NCI-H1436 treated with DMSO at 0.1 percent for 48 hours (cell line): ENCODE measurements at regions not wholly inside any gene's neighbourhood (a gene's known extent, or its start where the extent isn't known, plus 50 kb on each side); places are given as distances from the start of the nearest gene placed in this dataset.
"Not testable (repeated sequence)": the region's sequence is repeated elsewhere in the genome, so short reads cannot be mapped to it uniquely, and the experiment has no call there.

Source experiments
- DNase-seq: peaks from one replicate; lab custom pipeline; 2025; lab: John Stamatoyannopoulos, UW

DNA sequence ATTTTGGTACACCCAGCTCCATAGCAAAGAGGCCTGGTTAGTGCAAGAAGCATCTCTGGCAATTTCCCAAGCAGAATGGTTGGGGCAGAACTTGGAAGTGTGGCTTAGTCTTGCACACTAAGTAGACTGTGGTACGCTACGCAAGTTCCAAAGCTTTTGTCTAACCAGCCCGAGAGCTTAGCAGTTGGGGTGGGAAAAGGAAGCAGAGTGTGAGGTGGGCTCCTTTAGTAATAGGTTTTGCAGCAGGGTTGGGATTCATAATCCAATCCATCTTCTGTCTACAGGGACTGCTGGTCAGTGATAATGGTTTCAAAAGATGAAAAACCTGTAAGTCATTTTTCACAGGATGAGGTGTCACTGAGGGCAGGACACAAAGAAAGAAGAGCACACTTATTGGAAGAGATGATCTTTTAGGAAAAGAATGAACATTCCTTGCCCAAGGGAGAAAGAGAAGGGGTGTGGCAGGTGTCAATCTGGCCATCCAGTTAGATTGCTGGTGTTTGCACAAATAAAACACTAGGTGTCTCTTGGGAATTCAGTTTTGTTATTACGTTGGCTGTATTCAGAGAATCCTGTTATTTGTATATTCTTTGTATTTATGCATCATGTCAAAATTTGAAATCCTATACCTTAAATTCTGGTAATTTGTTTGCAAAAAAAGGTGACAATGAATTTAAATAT, 244.3 kb downstream of the GPAT3 start:
- no peak for DNase-seq

DNA sequence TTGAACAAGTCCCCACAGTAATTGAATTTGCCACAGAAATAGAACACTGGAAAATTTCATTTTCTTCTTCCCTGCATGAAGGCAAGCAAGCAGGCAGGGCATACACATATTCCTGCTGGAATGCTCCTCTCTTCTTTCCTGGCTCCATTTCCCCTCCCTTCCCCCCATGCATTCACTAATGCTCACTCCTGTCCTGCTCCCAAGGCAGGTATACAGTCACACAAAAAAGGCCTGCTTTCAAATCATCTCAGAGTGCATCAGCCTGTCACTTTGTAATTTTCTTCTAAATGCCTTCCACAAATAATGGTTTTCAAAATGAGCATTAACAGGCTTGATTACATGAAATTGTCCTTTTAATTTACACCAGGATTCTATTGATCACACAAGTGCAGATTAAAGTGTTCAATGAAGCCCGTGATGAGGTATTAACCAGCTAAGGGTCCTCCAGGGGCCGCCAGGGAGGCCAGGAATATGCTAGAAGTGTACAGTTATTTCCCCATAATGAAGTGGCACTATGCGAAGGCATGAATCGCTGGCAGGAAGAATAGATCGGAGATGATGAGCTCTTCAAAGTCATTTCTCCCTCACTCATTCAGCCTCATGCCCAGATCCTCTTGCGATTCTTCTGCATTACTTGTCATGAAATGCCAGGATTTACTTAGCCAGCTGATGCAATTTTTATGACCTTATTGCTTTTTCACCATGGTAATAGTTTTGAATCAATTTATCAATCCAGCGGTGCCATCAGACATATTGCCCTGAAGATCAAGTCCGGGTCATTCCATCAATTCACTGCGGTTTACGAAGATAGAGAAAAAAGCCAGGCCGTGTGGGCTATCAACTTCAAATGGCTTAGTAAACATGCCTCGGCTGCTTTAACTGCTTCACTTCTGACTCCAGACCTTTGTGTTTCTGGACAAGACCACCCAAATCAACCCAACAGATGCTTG, 243.5 kb downstream of the GPAT3 start:
- DNase-seq, result no peak

DNA sequence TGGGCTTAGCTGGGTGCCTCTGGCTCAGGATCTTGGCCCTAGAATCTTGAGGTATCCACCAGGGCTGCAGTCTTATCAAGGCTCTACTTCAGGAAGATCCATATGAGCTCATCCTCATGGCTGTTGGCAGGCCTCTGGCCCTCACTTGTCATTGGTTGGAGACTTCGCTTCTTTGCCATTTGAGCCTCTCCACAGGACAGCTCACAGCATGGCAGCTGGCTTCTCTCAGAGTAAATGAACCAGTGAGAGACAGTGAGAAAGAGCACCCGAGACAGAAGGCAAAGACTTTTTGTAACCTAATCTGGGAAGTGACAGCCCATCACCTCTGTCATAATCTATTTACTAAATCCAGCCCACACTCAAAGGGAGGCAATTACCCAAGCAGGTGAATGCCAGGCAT, 236.8 kb downstream of the GPAT3 start:
- no peak for DNase-seq

DNA sequence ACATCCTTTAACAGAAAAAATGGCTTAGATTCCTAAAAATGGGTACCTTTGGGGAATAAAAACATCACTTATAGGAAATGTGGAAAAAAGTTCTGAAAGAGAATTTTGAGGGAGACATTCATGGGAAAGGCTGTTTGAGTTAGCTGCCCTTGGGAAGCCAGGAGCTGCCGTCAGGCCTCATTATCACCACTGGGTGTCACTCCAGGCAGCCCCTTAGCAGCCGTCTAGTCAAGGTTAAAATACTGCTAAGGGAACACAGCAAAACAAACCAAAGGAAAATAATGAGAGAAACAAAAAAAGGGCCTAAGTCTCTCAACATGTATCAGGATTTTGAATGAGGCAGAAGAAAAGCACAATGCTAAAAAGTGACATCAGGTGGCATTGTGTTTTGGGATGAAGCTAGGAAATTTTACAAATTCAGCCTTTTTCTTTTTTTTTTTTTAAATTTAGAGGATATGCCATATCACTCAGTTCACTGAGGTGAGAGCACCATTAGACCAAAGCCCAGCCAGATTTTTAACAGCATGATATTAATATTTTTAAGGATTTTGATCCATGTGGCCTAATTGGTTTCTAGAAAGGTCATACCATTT, 235.3 kb downstream of the GPAT3 start:
- peak; percentile 2 for DNase-seq

DNA sequence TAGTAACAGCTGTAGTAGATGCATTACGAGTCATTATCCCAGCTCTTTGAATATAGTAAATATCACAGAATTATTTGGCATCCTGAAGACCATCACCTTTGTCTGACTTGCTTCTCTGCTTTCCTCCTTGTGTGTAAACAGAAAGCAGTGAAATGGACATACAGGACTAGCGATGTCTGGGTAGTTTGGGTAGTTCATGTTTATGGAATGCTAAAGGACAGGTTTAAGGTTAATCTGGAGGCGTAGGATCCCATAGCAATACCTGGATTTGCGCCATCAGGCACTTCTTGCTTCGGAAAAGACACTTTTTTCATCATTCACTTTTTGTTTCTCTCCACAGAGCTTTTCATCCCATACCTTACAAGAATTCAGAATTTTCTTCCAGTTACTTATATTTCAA, 232.2 kb downstream of the GPAT3 start:
- DNase-seq, result no peak

DNA sequence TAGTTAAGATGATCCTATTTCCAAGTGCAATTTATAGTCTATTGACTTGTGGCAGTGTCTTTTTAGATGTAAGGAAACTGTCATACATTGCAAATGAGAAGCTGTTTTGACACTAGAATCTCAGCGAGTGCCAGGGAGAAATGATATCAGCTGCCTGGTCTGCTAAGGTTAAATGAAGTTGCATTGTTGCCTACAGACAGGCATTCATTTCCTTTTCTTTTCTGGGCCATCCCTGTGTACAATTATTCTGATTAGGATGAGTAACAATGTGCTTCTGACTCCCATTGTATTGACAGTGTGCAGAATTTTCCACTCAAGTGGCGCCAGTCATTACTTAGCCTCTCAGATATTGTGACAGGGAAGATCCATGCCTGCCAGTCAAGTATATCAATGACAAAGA, 231.2 kb downstream of the GPAT3 start:
- DNase-seq, result no peak

DNA sequence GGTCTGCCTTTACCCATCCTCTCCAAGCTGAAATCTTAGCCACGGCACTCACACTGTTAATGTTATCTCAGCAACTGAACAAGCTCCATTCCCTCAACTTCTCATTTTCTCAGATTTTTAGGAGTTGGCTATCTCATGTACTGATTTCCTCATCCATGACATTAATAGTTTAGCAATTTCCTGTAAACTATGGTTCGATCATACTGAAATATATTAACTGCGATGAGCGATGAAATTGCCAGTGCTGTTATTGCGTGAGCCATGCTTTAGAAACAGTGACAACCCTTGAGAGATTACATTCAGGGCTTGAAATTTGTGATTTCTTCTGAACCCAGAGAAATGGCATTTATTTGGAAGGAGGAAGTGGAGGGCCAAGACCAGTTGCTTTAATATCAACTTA, 223.7 kb downstream of the GPAT3 start:
- DNase-seq, result no peak

DNA sequence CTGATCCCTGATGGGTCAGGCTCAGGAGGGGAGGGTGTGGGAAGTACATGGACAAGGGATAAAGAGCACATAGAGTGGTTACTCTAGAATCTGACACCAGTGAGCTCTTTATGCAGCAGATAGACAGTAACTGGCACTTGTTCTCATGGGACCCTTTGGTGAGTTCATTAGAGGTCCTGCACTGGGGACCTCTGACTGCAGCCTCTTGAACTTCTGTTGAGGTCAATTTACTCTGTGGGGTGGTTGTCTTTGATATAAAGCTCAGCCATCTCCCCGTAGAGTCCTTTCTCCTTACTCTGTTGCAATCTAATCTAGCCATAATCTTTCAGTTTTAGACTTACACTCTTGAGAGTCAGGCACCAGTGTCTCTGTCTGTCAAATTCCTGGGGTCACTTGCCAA, 222.4 kb downstream of the GPAT3 start:
- no peak for DNase-seq

DNA sequence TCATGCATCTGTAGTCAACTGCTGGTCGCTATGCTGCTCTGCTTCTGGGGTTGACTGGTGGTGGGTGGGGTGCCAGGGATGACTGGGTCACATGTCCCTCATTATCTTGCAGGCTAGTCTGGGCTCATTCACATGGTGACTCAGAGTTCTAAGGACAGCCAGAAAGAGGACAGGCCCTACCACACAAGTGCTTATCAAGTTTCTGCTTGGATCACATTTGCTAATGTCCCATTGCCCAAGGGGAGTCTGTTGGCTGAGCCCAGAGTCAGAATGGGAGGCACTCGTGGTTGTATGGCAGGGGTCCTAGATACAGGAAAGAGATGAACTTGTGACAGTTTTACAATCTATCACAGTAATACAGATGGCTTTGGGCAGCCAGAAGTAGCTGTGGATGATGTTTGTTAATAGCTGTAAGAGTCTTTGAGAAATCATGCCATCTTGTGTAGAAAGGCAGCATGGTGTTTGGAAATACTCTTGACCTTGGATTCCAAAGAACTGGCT, 221.3 kb downstream of the GPAT3 start:
- DNase-seq, result no peak

DNA sequence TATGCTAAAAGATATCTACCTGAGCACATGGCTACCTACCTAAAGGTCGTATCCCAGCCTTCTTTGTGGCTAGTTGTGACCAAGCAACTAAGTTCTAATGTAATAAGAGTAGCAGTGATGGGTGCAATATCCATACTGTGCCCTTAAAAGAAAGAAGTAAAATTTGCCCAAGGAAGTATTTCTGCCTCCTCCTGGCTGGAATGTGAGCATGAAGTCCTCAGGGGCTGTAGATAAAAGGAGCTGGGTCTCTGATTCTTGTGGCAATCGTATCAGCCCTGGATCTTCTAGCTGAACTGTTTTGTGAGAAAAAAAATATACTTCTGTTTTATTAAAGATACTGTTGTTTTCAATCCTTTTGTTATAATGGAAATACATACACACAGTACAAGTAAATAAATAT, 217.4 kb downstream of the GPAT3 start:
- no peak for DNase-seq

DNA sequence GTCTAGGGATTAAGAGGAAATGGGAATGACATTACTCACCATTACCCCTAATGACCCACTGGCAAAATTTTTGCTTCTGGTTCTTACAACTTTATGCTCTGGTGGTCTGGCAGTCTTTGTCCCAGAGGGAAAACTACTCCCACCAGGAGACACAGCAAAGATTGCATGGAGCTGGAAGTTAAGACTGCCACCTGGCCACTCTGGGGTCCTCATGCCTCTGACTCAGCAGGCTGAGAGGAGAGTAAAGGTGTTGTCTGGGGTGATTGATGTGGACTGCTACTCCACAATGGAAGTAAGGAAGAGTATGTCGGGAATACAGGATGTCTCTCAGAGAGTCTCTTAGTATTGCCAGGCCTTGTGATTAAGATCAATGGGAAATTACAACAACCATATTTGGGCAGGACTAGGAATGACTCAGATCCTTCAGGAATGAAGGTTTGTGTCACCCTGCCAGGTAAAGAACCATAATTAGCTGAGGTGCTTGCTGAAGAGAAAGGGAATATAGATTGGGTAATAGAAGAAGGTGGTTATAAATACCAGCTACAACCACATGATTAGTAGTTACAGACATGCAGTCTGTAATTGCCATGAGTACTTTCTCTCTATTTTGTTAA, 215.5 kb downstream of the GPAT3 start:
- DNase-seq, result no peak

DNA sequence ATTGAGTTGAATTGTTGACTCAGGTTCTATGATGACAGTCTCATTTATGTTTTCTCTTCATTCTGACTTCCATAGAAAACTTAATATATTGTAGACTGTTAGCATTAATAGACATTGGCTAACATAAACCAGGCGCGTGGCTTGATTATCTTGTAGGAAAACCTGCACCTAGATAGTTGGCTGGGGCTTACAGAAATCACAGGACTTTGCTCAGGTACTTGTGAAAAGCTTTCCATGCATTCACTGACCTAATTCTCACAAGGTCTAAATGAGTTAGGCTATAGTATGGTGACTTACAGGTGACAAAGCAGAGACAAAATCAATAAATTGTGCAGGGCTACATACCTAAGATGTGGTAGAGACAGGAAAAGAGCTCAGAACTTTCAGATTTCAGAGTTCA, 212.8 kb downstream of the GPAT3 start:
- DNase-seq, result no peak

DNA sequence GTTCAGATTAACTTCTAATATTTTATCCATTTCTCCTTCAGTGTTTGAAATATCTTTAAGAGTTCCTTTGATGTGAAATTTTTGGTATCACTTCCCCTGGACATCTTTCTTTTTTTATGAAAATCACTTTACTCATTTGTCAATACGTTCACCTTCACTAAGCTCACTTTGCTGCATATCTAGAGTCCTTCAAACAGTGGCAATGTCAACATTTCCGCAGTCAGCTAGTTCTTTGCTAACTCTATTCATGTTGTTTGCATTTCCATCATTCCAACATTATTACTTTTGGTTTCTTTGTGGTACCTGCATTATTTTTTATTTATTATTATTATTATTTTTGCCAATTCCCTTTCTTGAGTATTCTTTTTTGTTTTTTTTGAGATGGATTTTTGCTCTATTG, 203.0 kb downstream of the GPAT3 start:
- DNase-seq, result no peak

DNA sequence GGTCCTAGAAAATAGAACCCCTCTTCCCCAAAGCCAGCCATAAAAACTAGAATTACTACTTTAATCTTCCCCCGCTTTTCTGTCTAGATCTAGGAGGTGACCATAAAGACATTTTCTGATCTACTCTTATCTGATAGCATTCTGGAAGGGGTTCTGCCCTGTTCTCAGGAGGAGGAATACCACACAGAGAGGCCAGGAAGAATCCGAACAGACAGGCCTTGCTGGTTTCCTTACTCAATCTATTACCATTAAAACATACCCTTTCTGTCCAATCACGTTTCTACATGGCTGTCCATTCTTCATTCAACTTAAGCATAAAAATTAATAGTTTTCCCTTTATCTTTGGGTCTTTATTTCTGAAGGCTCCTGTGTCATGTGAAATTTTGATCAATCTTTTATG, 198.7 kb downstream of the GPAT3 start:
- DNase-seq, result no peak

DNA sequence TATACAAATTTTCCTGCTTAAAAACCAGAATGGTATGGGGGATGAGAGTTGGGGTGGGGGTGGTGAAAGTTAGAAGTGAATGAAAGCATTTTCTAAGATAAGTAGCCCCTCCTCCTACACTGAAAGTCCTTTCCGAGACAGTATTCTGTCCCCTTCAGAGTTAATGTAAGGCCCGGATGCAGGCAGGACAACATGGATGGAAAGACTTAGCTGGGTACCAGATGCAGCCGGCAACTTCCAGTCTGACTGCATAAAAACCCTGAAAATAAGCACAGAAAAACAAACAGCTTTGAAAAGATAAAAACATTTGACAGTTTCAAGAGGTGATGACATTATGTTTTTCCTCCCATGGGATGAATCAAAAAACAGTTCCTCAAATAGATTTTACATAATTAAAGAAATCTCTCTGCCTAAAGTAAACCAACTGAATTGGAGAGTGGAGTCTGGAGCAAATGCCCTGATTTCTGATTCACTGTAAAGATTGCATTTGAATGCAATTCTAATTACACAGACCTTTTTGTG, 196.3 kb downstream of the GPAT3 start:
- no peak for DNase-seq

DNA sequence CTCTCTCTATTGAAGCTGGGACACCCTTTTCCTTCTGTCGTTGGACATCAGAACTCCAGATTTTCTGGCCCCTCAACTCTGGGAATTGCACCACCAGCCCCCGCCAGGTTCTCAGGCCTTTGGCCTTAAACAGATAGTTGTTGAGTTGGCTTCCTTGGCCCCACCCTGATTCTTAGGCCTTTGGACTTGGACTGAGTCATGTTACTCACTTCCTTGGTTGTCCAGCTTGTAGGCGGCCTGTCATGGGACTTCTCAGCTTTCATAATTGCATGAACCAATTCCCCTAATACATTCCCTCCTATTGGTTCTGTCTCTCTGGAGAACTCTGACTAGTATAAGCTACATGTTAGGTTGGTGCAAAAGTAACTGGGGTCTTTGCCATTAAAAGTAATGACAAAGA, 195.7 kb downstream of the GPAT3 start:
- DNase-seq, result no peak

DNA sequence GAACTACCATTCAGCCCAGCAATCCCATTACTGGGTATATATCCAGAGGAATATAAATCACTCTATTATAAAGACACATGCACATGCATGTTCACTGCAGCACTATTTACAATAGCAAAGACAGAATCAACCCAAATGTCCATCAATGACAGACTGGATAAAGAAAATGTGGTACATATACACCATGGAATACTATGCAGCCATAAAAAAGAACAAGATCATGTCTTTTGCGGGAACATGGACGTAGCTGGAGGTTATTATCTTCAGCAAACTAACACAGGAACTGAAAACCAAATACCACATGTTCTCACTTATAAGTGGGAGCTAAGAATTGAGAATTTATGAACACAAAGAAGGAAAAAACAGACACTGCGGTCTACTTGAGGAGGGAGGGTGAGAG, 195.1 kb downstream of the GPAT3 start:
- DNase-seq, result not testable (repeated sequence)

DNA sequence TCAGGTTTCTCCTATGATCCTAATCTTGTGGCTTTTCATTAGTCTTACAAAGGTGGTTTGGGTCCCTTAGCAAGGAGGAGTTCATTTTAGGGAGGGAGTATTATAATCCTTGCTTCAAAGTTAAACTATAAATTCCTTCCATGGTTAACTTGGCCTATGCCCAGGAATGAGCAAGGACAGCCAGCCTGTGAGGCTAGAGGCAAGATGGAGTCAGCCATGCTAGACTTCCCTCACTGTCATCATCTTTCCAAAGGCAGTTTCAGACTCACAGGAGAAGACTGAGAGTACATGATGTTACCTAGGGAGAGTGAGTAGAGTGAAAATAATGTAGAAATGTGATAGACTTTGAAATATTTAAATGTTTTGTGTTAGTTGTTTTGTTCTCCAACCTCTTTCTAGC, 192.3 kb downstream of the GPAT3 start:
- DNase-seq, result no peak

DNA sequence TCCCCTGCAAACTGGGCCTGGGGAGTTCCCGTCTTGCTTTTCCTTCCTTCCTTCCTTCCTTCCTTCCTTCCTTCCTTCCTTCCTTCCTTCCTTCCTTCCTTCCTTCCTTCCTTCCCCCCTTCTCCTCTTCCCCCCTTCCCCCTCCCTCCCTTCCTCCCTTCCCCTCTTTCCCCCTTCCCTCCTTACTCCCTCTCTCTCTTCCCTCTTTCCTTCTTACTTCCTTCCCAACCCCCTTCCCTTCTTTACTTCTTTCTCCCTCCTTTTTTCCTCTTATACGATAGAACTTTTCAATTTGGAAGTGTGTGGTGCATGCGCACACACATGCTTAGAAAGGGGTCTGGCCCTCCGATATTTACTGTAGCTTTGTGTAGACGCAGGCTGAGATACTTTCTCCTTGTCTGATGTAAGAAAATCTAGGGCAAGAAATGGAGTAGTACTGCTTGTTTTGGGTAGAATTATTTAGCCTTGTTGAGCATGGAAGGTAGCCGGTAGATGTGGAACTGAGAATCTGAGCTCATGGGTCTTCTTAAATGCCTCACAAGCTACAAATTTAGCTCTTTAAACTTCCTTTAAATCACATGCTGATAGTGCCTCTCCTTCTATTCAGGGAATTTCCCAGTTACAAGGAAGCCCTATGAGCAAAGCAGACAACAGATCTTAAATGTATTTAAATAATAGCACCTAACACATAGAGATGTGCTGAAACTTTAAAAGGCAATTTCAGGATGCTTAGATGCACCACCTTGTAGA, 189.6 kb downstream of the GPAT3 start:
- no peak for DNase-seq

DNA sequence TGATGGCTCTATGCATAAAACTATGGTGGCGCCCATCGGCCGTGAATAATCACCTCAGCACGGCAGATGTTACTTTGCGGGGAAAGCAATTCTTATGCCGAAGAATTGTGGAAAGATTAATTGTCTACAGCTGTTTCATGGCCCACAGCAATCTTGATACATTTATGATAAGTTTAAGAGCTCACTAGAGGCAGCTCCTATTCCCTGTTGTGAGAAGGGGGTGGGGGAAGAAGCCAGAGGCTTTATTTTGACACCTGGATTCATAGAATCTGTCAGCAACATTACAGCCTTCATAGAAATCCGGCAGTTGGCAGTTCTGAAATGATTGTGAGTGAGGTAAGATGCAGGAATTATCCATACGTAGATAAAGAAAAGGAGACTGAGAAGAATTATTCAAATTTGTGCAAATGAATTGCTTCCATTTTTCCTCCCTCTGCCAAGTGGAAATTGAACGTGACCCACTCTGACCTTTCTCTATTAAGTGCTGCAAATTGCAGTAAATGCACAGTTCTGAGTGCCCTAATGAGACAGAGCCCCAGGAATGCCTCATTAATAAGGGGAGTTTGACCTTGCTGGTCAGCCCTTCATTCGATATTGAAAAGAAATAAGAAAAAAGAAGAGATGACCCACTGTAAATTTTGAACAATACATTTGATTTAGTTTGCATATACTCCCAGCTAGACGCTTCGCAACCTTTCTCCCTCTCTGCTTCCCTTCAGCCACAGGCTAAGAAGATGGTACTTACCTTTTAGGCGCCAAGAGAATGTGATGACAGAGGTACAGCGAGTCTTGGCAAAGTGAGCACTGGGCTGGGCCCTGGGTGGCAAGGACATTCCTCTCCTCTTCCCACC, 188.8 kb downstream of the GPAT3 start:
- DNase-seq, result no peak

DNA sequence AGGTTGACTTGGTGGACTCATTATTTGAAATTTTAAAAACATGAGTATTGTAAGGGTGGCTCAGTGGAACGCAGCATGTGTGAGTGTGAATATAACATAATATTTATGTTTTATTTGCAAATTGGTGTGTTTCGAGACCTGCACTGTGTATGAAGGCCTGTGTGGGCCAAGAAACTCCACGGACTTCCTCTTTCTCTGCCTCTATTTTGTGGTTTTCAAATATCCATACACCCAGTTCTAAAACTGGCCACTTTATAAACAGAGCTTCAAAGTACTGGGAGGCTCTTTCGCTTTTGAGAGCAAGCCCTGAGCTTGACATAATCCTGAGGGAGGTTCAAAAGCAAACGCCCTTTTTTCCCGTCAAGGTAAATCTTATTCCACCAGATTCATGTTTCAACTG, 187.7 kb downstream of the GPAT3 start:
- DNase-seq, result no peak
